Endodermal cell (in vitro differentiated cells): ENCODE measurements at regions not wholly inside any gene's neighbourhood (a gene's known extent, or its start where the extent isn't known, plus 50 kb on each side); places are given as distances from the start of the nearest gene placed in this dataset.

Experiments
- DNase-seq: peaks from one replicate; pipeline ENCODE4 v3.0.0-alpha.2; 2017
- H3K27ac ChIP-seq: 2 replicates; pipeline ENCODE4 v1.5.1; 2013; ENCODE audit warnings: mild to moderate bottlenecking, low read depth, low read length, moderate library complexity
- H3K27me3 ChIP-seq: 2 replicates; pipeline ENCODE4 v1.6.1; 2013; ENCODE audit warnings: mild to moderate bottlenecking, low read length, moderate library complexity; ENCODE audit not compliant: insufficient read depth, control insufficient read depth, poor library complexity, severe bottlenecking
- H3K36me3 ChIP-seq: 2 replicates; pipeline ENCODE4 v1.7.0; 2013; ENCODE audit warnings: mild to moderate bottlenecking, low read length, moderate library complexity; ENCODE audit not compliant: control insufficient read depth, insufficient read depth
- H3K4me1 ChIP-seq: one replicate; pipeline ENCODE4 v1.7.0; 2013; ENCODE audit warnings: low read length; ENCODE audit not compliant: control insufficient read depth, insufficient read depth
- H3K4me3 ChIP-seq: 2 replicates; pipeline ENCODE4 v1.5.1; 2013; ENCODE audit warnings: mild to moderate bottlenecking, low read length, moderate library complexity
- H3K9ac ChIP-seq: 2 replicates; pipeline ENCODE4 v1.6.1; 2013; ENCODE audit warnings: mild to moderate bottlenecking, low read length, moderate library complexity; ENCODE audit not compliant: poor library complexity, severe bottlenecking; ENCODE audit errors: extremely low read depth
- H3K9me3 ChIP-seq: 2 replicates; pipeline ENCODE4 v1.6.1; 2013; ENCODE audit warnings: mild to moderate bottlenecking, low read length, moderate library complexity; ENCODE audit not compliant: control insufficient read depth
- H3K27ac Mint-ChIP-seq: 2 replicates; pipeline ENCODE4 v1.8.0; 2020; ENCODE audit warnings: mixed read lengths
- H3K27me3 Mint-ChIP-seq: 2 replicates; pipeline ENCODE4 v1.8.0; 2021; ENCODE audit warnings: mild to moderate bottlenecking, mixed read lengths; ENCODE audit not compliant: insufficient read depth
- H3K36me3 Mint-ChIP-seq: 2 replicates; pipeline ENCODE4 v1.8.0; 2020; ENCODE audit warnings: low read depth, mixed read lengths
- H3K4me1 Mint-ChIP-seq: 2 replicates; pipeline ENCODE4 v1.8.0; 2020; ENCODE audit warnings: mixed read lengths
- H3K4me3 Mint-ChIP-seq: 2 replicates; pipeline ENCODE4 v1.8.0; 2020; ENCODE audit warnings: mild to moderate bottlenecking, moderate library complexity, mixed read lengths
- H3K9me3 Mint-ChIP-seq: 2 replicates; pipeline ENCODE4 v1.8.0; 2020; ENCODE audit warnings: mild to moderate bottlenecking, mixed read lengths
- WGBS, 2 experiments: methylation state at CpG; one replicate each; pipeline versions ENCODE4 v1.1.5 to v1.1.7; 2013; ENCODE audit warnings: missing lambda C conversion rate in 2 of 2, mixed read lengths in 1 of 2; ENCODE audit not compliant: insufficient coverage in 1 of 2, insufficient read length in 1 of 2; 5-methylcytosine and 5-hydroxymethylcytosine counted together
- TF ChIP-seq, protein P1 (sequence below): fragments of 200-600 bp; sonication (generic); conservative IDR thresholded peaks from 2 replicates; pipeline ENCODE4 v1.5.0; 2021; ENCODE audit warnings: antibody characterized with exemption, mild to moderate bottlenecking

DNA sequence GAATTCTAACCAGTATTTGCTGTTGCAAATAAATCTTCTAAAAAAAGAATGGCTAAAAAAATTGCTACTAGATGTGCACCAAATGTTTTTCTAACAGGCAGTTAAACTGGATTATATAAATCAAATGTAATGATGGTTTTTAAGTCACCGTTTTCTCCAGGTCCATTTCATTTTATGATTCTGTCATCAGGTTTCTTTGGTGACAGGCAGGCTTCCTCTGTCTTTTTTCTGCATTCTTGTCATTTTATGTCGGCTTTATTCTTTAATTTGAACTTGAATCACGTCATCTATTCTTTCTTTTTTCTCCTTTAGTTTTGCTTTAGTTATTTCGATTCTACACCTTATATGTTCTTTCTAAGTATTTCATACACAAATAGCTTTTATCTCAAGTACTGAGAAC is 212.5 kb downstream of the SOCS6 start:
- H3K9me3 Mint-ChIP-seq, result no peaks in the 10 kb centered on the region

DNA sequence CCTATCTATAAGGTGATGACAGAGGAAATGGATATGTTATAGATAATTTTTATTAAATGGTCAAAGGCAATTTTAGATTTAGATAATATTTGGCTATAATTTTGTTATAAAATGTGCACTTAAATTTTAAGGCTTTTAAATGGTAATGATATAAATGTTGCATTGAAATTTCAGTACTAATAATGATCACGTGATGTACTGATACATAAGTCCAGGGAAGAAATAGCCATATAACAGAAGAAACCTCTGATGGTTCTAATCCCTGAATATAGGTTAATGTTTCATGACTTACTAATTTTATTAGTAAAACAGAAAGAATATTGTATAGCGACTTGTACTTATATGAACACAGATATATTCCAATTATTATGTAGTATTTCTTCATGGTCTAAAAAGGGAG is 211.9 kb downstream of the SOCS6 start:
- no peak overlapping the region for H3K4me3 ChIP-seq
- H3K27ac Mint-ChIP-seq, result no peak overlapping the region
- H3K27me3 ChIP-seq, result no peaks in the 10 kb centered on the region
- H3K4me3 Mint-ChIP-seq, result no peak overlapping the region
- H3K27me3 Mint-ChIP-seq, result peaks cover 5% of the 10 kb centered on the region
- H3K4me1 ChIP-seq, result no peaks in the 10 kb centered on the region
- no peaks in the 10 kb centered on the region for H3K36me3 Mint-ChIP-seq
- DNase-seq, result no peak
- TF ChIP-seq, protein P1, sequence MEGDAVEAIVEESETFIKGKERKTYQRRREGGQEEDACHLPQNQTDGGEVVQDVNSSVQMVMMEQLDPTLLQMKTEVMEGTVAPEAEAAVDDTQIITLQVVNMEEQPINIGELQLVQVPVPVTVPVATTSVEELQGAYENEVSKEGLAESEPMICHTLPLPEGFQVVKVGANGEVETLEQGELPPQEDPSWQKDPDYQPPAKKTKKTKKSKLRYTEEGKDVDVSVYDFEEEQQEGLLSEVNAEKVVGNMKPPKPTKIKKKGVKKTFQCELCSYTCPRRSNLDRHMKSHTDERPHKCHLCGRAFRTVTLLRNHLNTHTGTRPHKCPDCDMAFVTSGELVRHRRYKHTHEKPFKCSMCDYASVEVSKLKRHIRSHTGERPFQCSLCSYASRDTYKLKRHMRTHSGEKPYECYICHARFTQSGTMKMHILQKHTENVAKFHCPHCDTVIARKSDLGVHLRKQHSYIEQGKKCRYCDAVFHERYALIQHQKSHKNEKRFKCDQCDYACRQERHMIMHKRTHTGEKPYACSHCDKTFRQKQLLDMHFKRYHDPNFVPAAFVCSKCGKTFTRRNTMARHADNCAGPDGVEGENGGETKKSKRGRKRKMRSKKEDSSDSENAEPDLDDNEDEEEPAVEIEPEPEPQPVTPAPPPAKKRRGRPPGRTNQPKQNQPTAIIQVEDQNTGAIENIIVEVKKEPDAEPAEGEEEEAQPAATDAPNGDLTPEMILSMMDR, result no peak
- no peak overlapping the region for H3K27ac ChIP-seq
- no peaks in the 10 kb centered on the region for H3K36me3 ChIP-seq
- H3K9me3 ChIP-seq, result no peaks in the 10 kb centered on the region
- no peaks in the 10 kb centered on the region for H3K4me1 Mint-ChIP-seq
- no peak overlapping the region for H3K9ac ChIP-seq
- WGBS, 2 experiments, result 100% methylated on average over 1 of the region's 2 CpGs; no CpG with 5 or more reads in 1 of the 2 experiments
- no peaks in the 10 kb centered on the region for H3K9me3 Mint-ChIP-seq

More for the DNA sequence above, 212.5 kb downstream of the SOCS6 start:
- H3K27me3 ChIP-seq, result no peaks in the 10 kb centered on the region
- WGBS, 2 experiments, result 84% methylated on average over 4 of the region's 4 CpGs; no CpG with 5 or more reads in 1 of the 2 experiments
- TF ChIP-seq, protein P1, result no peak
- no peaks in the 10 kb centered on the region for H3K36me3 ChIP-seq
- H3K27ac Mint-ChIP-seq, result no peak overlapping the region
- no peaks in the 10 kb centered on the region for H3K36me3 Mint-ChIP-seq
- no peak overlapping the region for H3K4me3 Mint-ChIP-seq
- no peak overlapping the region for H3K4me3 ChIP-seq
- H3K9me3 ChIP-seq, result no peaks in the 10 kb centered on the region
- no peaks in the 10 kb centered on the region for H3K4me1 ChIP-seq
- H3K9ac ChIP-seq, result no peak overlapping the region
- H3K4me1 Mint-ChIP-seq, result peaks cover under 1% of the 10 kb centered on the region
- H3K27me3 Mint-ChIP-seq, result peaks cover 5% of the 10 kb centered on the region
- DNase-seq, result no peak
- no peak overlapping the region for H3K27ac ChIP-seq

DNA sequence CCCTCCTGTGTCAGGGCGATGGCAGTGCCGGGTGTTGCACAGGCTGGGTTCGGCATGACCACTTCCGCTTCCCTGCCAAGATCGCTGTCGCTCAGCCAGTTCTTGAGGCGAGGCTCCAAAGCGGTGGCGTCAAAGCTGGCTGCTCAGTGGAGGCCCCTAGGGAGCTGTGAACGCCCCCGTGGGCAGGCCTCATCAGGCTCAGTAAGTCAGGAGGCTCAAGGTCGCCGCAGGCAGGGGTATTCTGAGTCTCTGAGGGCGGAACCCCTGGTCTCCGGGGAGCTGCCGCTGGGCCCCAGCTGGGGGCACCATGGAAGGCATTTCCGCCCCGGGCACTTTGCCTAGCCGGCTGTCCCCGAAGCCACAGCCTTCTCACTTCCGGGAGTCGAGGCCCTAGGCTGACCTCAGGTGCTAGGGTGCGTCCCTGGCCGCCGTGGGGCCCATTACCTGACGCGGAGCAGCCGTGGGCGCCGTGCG is 210.4 kb downstream of the SOCS6 start:
- no peaks in the 10 kb centered on the region for H3K27me3 ChIP-seq
- H3K4me3 Mint-ChIP-seq, result no peak overlapping the region
- no peak overlapping the region for H3K27ac Mint-ChIP-seq
- H3K36me3 Mint-ChIP-seq, result no peaks in the 10 kb centered on the region
- WGBS, 2 experiments, result 82 to 88% methylated on average over 28 to 31 of the region's 31 CpGs
- no peaks in the 10 kb centered on the region for H3K4me1 Mint-ChIP-seq
- H3K9me3 ChIP-seq, result no peaks in the 10 kb centered on the region
- no peaks in the 10 kb centered on the region for H3K36me3 ChIP-seq
- H3K4me3 ChIP-seq, result no peak overlapping the region
- H3K4me1 ChIP-seq, result no peaks in the 10 kb centered on the region
- H3K27ac ChIP-seq, result no peak overlapping the region
- peaks cover 5% of the 10 kb centered on the region for H3K27me3 Mint-ChIP-seq
- TF ChIP-seq, protein P1, result peak; percentile 34
- DNase-seq, result peak; percentile 65
- no peak overlapping the region for H3K9ac ChIP-seq
- no peaks in the 10 kb centered on the region for H3K9me3 Mint-ChIP-seq
